Activated CD8-positive, alpha-beta T cell treated with anti-CD3 and anti-CD28 coated beads, Interleukin-2, amount 10 ng/mL, durations not matched to agents 7 days and 5 days (primary cell): ENCODE measurements at regions not wholly inside any gene's neighbourhood (a gene's known extent, or its start where the extent isn't known, plus 50 kb on each side); places are given as distances from the start of the nearest gene placed in this dataset.

Experiments
- ATAC-seq: fragments of 150-1000 bp; cut with Tn5 transposase; one replicate; pipeline ENCODE4 v1.10.0; 2021; ENCODE audit warnings: moderate library complexity
- CTCF ChIA-PET: fragments of 350-600 bp; sonication (Branson Sonifier 250); formaldehyde crosslinking; loops from one replicate; lab custom pipeline; 2021; ENCODE audit warnings: antibody characterized with exemption; lab: Charles Lee
- POLR2A ChIA-PET: fragments of 350-600 bp; sonication (Branson Sonifier 250); formaldehyde crosslinking; loops from one replicate; lab custom pipeline; 2021; ENCODE audit warnings: antibody characterized with exemption; lab: Charles Lee
- DNase-seq: peaks from one replicate; pipeline ENCODE4 v3.0.0-alpha.2; 2020
- H3K27ac Mint-ChIP-seq: one replicate; pipeline ENCODE4 v1.8.0; 2021; ENCODE audit warnings: mild to moderate bottlenecking, mixed read lengths
- H3K27me3 Mint-ChIP-seq: one replicate; pipeline ENCODE4 v1.8.0; 2021; ENCODE audit warnings: low read depth, mixed read lengths
- H3K36me3 Mint-ChIP-seq: one replicate; pipeline ENCODE4 v1.8.0; 2021; ENCODE audit warnings: low read depth, mixed read lengths
- H3K4me1 Mint-ChIP-seq: one replicate; pipeline ENCODE4 v1.8.0; 2021; ENCODE audit warnings: low read depth, mixed read lengths
- H3K4me3 Mint-ChIP-seq: one replicate; pipeline ENCODE4 v1.8.0; 2021; ENCODE audit warnings: mild to moderate bottlenecking, mixed read lengths
- H3K9me3 Mint-ChIP-seq: one replicate; pipeline ENCODE4 v1.8.0; 2022; ENCODE audit warnings: mixed read lengths; ENCODE audit not compliant: insufficient read depth

DNA sequence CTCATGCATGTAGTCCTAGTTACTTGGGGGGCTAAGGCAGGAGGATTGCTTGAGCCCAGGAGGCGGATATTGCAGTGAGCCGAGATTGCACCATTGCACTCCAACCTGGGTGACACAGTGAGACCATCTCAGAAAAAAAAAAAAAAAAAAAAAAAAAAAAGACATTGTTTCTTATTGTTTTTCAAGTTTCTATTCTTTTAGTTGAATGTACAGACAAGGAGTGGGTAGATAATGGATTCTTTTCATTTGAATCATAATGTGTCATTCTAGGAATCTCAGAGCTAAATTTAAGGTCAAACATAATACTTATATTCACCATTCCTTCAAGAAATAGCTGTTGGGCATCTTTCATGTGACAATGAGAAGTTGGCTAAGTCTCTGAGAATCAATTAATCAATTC, 157.0 kb upstream of the C21orf91 start:
- Mint-ChIP-seq H3K27me3 (no peaks in the 10 kb centered on the region), H3K36me3 (no peaks in the 10 kb centered on the region), H3K9me3 (no peaks in the 10 kb centered on the region), H3K4me3 (no peak overlapping the region), H3K4me1 (no peaks in the 10 kb centered on the region), H3K27ac (no peak overlapping the region)
- POLR2A ChIA-PET: no interaction called here
- no peak for DNase-seq
- CTCF ChIA-PET: no interaction called here
- ATAC-seq: no peak

GRCh38 chr21:17967319-17967718, 148.2 kb upstream of the C21orf91 start:
- CTCF ChIA-PET: no interaction called here
- no peaks in the 10 kb centered on the region for H3K27me3 Mint-ChIP-seq
- no peaks in the 10 kb centered on the region for H3K9me3 Mint-ChIP-seq

DNA sequence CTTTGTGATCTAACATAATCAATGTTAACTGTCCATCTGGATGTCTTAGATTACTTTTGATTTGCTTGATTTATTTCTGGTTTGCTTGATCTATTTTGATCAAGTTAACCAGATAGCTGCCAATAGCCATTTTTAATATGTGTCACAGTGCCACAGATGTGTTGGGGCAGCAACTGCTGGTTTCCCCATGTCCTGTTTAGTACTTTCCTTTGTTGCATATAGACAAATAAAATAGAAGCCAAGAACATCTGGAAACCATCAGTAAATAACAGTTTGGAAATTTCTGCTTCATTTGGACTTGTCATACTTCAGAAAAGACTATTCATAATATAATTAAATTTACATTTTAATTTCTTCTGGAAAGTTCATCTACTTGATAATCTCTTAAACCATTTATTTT, 145.6 kb upstream of the C21orf91 start:
- Mint-ChIP-seq H3K27ac (no peak overlapping the region), H3K4me3 (no peak overlapping the region), H3K9me3 (no peaks in the 10 kb centered on the region), H3K36me3 (no peaks in the 10 kb centered on the region), H3K27me3 (no peaks in the 10 kb centered on the region), H3K4me1 (no peaks in the 10 kb centered on the region)
- POLR2A ChIA-PET: no interaction called here
- DNase-seq: no peak
- ATAC-seq: no peak
- CTCF ChIA-PET: no interaction called here

More at GRCh38 chr21:17967319-17967718, 148.2 kb upstream of the C21orf91 start:
- POLR2A ChIA-PET: no interaction called here
- Mint-ChIP-seq H3K36me3 (no peaks in the 10 kb centered on the region), H3K4me3 (no peak overlapping the region), H3K4me1 (no peaks in the 10 kb centered on the region), H3K27ac (no peak overlapping the region)
- ATAC-seq (no peak), DNase-seq (no peak)

- H3K27me3 Mint-ChIP-seq: no peaks in the 10 kb centered on the region
- no peak for ATAC-seq
- H3K36me3 Mint-ChIP-seq: no peaks in the 10 kb centered on the region
- POLR2A ChIA-PET: no interaction called here
- no peaks in the 10 kb centered on the region for H3K9me3 Mint-ChIP-seq
- no peak overlapping the region for H3K4me3 Mint-ChIP-seq
- no peak for DNase-seq
- H3K4me1 Mint-ChIP-seq: no peaks in the 10 kb centered on the region
- CTCF ChIA-PET: no interaction called here
- H3K27ac Mint-ChIP-seq: no peak overlapping the region
Observed at GRCh38 chr21:17964199-17964598, 145.0 kb upstream of the C21orf91 start.

- Mint-ChIP-seq H3K36me3 (no peaks in the 10 kb centered on the region), H3K4me1 (no peaks in the 10 kb centered on the region), H3K9me3 (no peaks in the 10 kb centered on the region), H3K27ac (no peak overlapping the region), H3K27me3 (peaks cover 3% of the 10 kb centered on the region), H3K4me3 (no peak overlapping the region)
- no peak for ATAC-seq
- CTCF ChIA-PET: interaction anchor here (1.3 kb wide), 1 partner anchor 20 kb away, joined by 3 read pairs; no protein-coding TSS in a partner anchor
- DNase-seq: no peak
- POLR2A ChIA-PET: no interaction called here
Observed at GRCh38 chr21:17950591-17950990, 131.4 kb upstream of the C21orf91 start.

DNA sequence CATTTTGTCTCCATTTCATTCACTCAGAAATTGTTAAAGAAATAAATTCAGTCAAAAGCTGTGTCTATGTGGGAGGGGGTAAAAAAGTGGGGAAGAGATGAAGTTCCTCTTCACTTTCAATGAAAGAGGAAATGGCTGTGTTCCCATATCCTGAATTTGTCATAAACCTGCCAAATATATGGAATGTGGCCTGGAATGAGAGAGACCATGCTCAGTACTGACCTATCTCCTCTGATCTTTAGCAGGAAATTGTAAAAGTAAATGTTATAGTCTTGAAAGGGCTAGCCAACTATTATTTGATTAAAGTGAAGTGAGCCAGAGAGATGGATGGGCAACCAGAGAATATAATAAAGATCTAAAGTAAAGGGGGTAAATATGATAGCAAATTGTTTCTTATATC, 130.3 kb upstream of the C21orf91 start:
- Mint-ChIP-seq H3K4me3 (no peak overlapping the region), H3K36me3 (no peaks in the 10 kb centered on the region), H3K27ac (no peak overlapping the region), H3K9me3 (peaks cover 2% of the 10 kb centered on the region), H3K4me1 (no peaks in the 10 kb centered on the region), H3K27me3 (peaks cover 3% of the 10 kb centered on the region)
- ChIA-PET CTCF (interaction anchor here (0.8 to 1.3 kb wide), 2 partner anchors 19 to 46 kb away, joined by 3 read pairs; no protein-coding TSS in a partner anchor), POLR2A (no interaction called here)
- DNase-seq: no peak
- no peak for ATAC-seq

- Mint-ChIP-seq H3K36me3 (no peaks in the 10 kb centered on the region), H3K27ac (no peak overlapping the region), H3K27me3 (peaks cover 3% of the 10 kb centered on the region), H3K9me3 (peaks cover 4% of the 10 kb centered on the region), H3K4me1 (no peaks in the 10 kb centered on the region), H3K4me3 (no peak overlapping the region)
- CTCF ChIA-PET: no interaction called here
- no peak for ATAC-seq
- no peak for DNase-seq
- POLR2A ChIA-PET: no interaction called here
Observed at GRCh38 chr21:17947531-17947930, 128.4 kb upstream of the C21orf91 start.

GRCh38 chr21:17931080-17931479, 111.9 kb upstream of the C21orf91 start:
- ChIA-PET POLR2A (no interaction called here), CTCF (interaction anchor here (0.7 to 1.5 kb wide), 7 partner anchors 9 to 252 kb away, joined by 3 to 9 read pairs (median 3); no protein-coding TSS in a partner anchor)
- ATAC-seq (no peak), DNase-seq (no peak)
- Mint-ChIP-seq H3K27me3 (peaks cover 3% of the 10 kb centered on the region), H3K36me3 (no peaks in the 10 kb centered on the region), H3K9me3 (no peaks in the 10 kb centered on the region), H3K4me1 (no peaks in the 10 kb centered on the region), H3K4me3 (no peak overlapping the region), H3K27ac (no peak overlapping the region)

- Mint-ChIP-seq H3K9me3 (no peaks in the 10 kb centered on the region), H3K27me3 (peaks cover 3% of the 10 kb centered on the region), H3K27ac (no peak overlapping the region), H3K36me3 (no peaks in the 10 kb centered on the region), H3K4me3 (no peak overlapping the region), H3K4me1 (peaks cover under 1% of the 10 kb centered on the region)
- DNase-seq (no peak), ATAC-seq (no peak)
- CTCF ChIA-PET: interaction anchor here (1.2 to 1.5 kb wide), 2 partner anchors 243 to 251 kb away, joined by 3 to 9 read pairs; no protein-coding TSS in a partner anchor
- POLR2A ChIA-PET: no interaction called here
Observed at GRCh38 chr21:17930093-17930492, 110.9 kb upstream of the C21orf91 start.

DNA sequence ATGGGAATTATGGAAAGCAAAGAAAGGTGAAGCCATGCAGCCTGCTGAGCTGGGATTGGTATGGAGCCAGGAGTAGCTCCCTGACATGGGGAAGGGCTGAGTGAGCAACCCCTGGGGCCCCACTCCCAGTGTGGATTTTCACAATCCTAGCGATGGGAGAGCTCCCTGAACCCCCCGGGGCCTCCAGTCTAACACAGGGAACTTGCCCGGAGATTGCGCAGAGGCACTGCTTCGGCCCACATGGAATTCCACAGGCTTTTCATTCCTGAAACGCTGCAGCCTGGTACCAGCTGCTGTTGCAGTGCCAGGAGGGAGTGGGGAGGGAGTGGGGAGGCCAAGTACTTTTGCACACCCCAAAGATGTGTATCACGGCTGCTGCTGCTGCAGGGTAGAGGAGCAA, 110.4 kb upstream of the C21orf91 start:
- no peaks in the 10 kb centered on the region for H3K9me3 Mint-ChIP-seq
- DNase-seq: no peak
- no peak for ATAC-seq
- ChIA-PET POLR2A (no interaction called here), CTCF (interaction anchor here (1.2 kb wide), 1 partner anchor 11 kb away, joined by 3 read pairs; no protein-coding TSS in a partner anchor)
- H3K36me3 Mint-ChIP-seq: no peaks in the 10 kb centered on the region
- H3K27me3 Mint-ChIP-seq: peaks cover 3% of the 10 kb centered on the region
- no peak overlapping the region for H3K27ac Mint-ChIP-seq
- peaks cover 3% of the 10 kb centered on the region for H3K4me1 Mint-ChIP-seq
- H3K4me3 Mint-ChIP-seq: no peak overlapping the region

DNA sequence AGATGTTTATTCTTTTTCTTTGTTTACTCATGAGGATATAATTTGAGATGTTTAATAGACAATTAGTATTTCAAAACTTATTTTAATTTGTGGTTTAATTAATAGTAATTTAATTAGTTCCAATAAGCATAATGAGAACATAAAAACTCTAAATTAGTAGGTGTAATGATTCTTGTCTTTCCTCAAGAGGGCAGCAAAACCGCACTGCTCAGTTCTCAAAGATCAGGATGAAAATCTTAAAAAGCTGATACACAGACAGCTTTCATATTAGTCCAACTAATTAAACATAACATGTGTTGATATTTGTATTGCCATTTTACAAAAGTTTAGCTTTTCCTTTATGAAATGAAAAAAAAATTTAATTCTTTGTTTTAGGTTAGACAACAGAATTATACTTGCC, 106.7 kb upstream of the C21orf91 start:
- ChIA-PET CTCF (interaction anchor here (0.7 to 5.5 kb wide), 24 partner anchors 9 to 539 kb away, joined by 3 to 67 read pairs (median 5); no protein-coding TSS in a partner anchor), POLR2A (no interaction called here)
- Mint-ChIP-seq H3K27me3 (peaks cover 10% of the 10 kb centered on the region), H3K27ac (no peak overlapping the region), H3K4me3 (no peak overlapping the region), H3K4me1 (peaks cover 3% of the 10 kb centered on the region), H3K9me3 (no peaks in the 10 kb centered on the region), H3K36me3 (no peaks in the 10 kb centered on the region)
- no peak for DNase-seq
- ATAC-seq: no peak

DNA sequence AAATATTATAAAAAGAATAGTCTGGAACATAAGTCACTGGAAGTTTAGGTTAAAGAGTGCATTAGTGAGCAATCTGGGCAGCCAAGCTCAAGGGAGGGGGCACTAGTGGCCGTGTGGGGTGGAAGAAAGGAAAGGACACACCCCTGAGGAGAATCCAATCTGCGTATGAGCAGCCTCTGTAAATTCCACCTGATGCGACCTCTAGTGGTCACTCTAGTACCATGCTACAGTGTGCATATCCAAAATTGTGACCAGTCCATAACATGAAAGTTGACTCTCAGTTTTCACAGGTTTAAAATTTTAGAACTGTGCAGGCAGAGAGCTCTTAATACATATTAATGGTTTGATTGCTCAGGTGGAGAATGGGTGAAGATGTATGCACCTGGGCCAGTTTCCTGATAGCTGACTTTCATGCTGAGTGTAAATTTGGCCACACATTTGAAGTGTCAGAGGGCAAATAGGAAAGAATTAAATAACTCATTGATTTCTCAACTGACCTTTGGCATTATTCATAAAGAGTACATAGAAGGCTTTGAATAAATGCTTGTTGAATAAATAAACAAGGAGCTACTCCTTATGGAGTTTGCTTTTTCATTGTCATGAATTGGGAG, 105.9 kb upstream of the C21orf91 start:
- Mint-ChIP-seq H3K27me3 (peaks cover 10% of the 10 kb centered on the region), H3K27ac (no peak overlapping the region), H3K4me3 (no peak overlapping the region), H3K36me3 (peaks cover 1% of the 10 kb centered on the region), H3K9me3 (peaks cover under 1% of the 10 kb centered on the region), H3K4me1 (peaks cover 3% of the 10 kb centered on the region)
- POLR2A ChIA-PET: no interaction called here
- DNase-seq: peak; percentile 72
- ATAC-seq: peak; percentile 98
- CTCF ChIA-PET: interaction anchor here (0.7 to 5.5 kb wide), 35 partner anchors 9 to 318 kb away, joined by 3 to 67 read pairs (median 5); no protein-coding TSS in a partner anchor
